ENCODE measurements at regions not wholly inside any gene's neighbourhood (a gene's known extent, or its start where the extent isn't known, plus 50 kb on each side); places are given as distances from the start of the nearest gene placed in this dataset.

- CTCF ChIA-PET (ENCODE audit: low intra/inter-chr PET ratio, low total read pairs) = no interaction called here
- intact Hi-C loops (cut with micrococcal nuclease; ENCODE audit: unreplicated experiment) = no loop called here
- FAIRE-seq = no peak
Measured at GRCh38 chr4:38392223-38392855, 271.7 kb upstream of the KLF3 start.

More at GRCh38 chr4:38392223-38392855, 271.7 kb upstream of the KLF3 start:
- peaks cover 47% of the 10 kb centered on the region for H3K9me3 ChIP-seq (ENCODE audit: low read length)
- BruUV-seq (replicated peaks) = no TSS peak
- in situ Hi-C loops (cut with HindIII; ENCODE audit: extremely low pct_ligation_motif_present, low pct_unique_long_range_greater_than_20kb) = no loop called here
- no peak overlapping the region for H2AFZ ChIP-seq (ENCODE audit: low read length)
- H3K27ac ChIP-seq (ENCODE audit: extremely low read length, insufficient read depth, low read length) = no peak overlapping the region
- TF ChIP-seq ZMAT5 (CRISPR knock-in tag; IDR thresholded peaks at IDR 0.05; ENCODE audit: borderline replicate concordance, low read depth) = no peak
- TF ChIP-seq ZNF672 (CRISPR knock-in tag; IDR thresholded peaks at IDR 0.05) = no peak
- no peak for TF ChIP-seq HOXA9 (CRISPR knock-in tag; IDR thresholded peaks at IDR 0.05; ENCODE audit: borderline replicate concordance)
- TF ChIP-seq CREB3 (CRISPR knock-in tag; IDR thresholded peaks at IDR 0.05) = no peak
- TF ChIP-seq ZNF839 (CRISPR knock-in tag; IDR thresholded peaks at IDR 0.05; ENCODE audit: borderline replicate concordance) = no peak
- TF ChIP-seq ZNF766 (CRISPR knock-in tag; IDR thresholded peaks at IDR 0.05; ENCODE audit: borderline replicate concordance) = no peak
- no peak for TF ChIP-seq MAFF (IDR thresholded peaks at IDR 0.05; ENCODE audit: low read depth, low read length)
- no peak for TF ChIP-seq ZNF780A (CRISPR knock-in tag; IDR thresholded peaks at IDR 0.05)
- no peak for TF ChIP-seq ATF3 (CRISPR knock-in tag; IDR thresholded peaks at IDR 0.05)
- TF ChIP-seq HOXA3 (CRISPR knock-in tag; IDR thresholded peaks at IDR 0.05) = no peak
- no peak for TF ChIP-seq ZNF10 (CRISPR knock-in tag; IDR thresholded peaks at IDR 0.05; ENCODE audit: borderline replicate concordance, low read depth)
- no peak for TF ChIP-seq LRRFIP1 (CRISPR knock-in tag; conservative IDR thresholded peaks at IDR 0.05)
- no peak for TF ChIP-seq ZFP1 (CRISPR knock-in tag; IDR thresholded peaks at IDR 0.05)
- no peak for TF ChIP-seq GATA4 (IDR thresholded peaks at IDR 0.05; ENCODE audit: borderline replicate concordance, low read depth)
- TF ChIP-seq CBX1 (IDR thresholded peaks at IDR 0.05; ENCODE audit: low read depth) = no peak
- no peak for TF ChIP-seq ZNF274 (CRISPR knock-in tag; IDR thresholded peaks at IDR 0.05)
- H3K79me2 ChIP-seq (ENCODE audit: insufficient read depth, low read length) = no peaks in the 10 kb centered on the region
- no peak overlapping the region for H3K9ac ChIP-seq (ENCODE audit: insufficient read depth, low read depth, low read length)
- ATAC-seq = no peak
- WGBS (ENCODE audit: low lambda C conversion rate) = 95% methylated on average over 1 of the region's 1 CpG
- POLR2A ChIA-PET = no interaction called here
- H3K36me3 ChIP-seq (replicated peaks in 1 of 2; ENCODE audit: control insufficient read depth in 1 of 2, insufficient read depth in 2 of 2, low read length in 2 of 2) = no peaks in the 10 kb centered on the region
- H3K4me3 ChIP-seq (replicated peaks in 1 of 3; ENCODE audit: insufficient read depth in 1 of 3, low read depth in 2 of 3, low read length in 3 of 3) = no peak overlapping the region
- peaks cover 20% of the 10 kb centered on the region for H3K4me1 ChIP-seq (ENCODE audit: insufficient read depth, low read length)
- H3K27me3 ChIP-seq (ENCODE audit: control insufficient read depth in 1 of 2, insufficient read depth in 2 of 2, low read length in 2 of 2) = no peaks in the 10 kb centered on the region
- no peak overlapping the region for H3K4me2 ChIP-seq (ENCODE audit: low read depth, low read length)
- H4K20me1 ChIP-seq (ENCODE audit: insufficient read depth, low read length) = no peaks in the 10 kb centered on the region
- DNase-seq (ENCODE audit: low spot score) = no peak
